ENCODE measurements at regions not wholly inside any gene's neighbourhood (a gene's known extent, or its start where the extent isn't known, plus 50 kb on each side); places are given as distances from the start of the nearest gene placed in this dataset.

DNA sequence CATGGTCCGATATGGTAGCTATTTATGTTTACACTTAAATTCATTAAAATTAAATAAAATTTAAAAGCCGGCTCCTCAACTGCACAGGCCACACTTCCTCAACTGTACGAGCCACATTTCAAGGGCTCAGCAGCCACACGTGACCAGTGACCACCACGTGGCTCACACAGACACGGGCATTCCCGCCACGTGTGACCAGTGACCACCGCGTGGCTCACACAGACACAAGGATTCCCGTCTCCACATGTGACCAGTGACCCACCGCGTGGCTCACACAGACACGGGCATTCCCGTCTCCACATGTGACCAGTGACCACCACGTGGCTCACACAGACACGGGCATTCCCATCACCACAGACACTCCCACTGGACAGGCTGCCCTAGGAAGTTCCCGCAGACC is 91.3 kb downstream of the PDGFA start:
- no peaks in the 10 kb centered on the region for H3K27me3 ChIP-seq (ENCODE audit: control insufficient read depth, insufficient read depth, low read length)
- FAIRE-seq (peak; percentile 18), DNase-seq (ENCODE audit: low read depth) (no peak)
- no peaks in the 10 kb centered on the region for H3K36me3 ChIP-seq (ENCODE audit: control insufficient read depth, insufficient read depth, low read length)
- H3K4me3 ChIP-seq (ENCODE audit: low read depth, low read length), result no peak overlapping the region
- TF ChIP-seq, protein P1, sequence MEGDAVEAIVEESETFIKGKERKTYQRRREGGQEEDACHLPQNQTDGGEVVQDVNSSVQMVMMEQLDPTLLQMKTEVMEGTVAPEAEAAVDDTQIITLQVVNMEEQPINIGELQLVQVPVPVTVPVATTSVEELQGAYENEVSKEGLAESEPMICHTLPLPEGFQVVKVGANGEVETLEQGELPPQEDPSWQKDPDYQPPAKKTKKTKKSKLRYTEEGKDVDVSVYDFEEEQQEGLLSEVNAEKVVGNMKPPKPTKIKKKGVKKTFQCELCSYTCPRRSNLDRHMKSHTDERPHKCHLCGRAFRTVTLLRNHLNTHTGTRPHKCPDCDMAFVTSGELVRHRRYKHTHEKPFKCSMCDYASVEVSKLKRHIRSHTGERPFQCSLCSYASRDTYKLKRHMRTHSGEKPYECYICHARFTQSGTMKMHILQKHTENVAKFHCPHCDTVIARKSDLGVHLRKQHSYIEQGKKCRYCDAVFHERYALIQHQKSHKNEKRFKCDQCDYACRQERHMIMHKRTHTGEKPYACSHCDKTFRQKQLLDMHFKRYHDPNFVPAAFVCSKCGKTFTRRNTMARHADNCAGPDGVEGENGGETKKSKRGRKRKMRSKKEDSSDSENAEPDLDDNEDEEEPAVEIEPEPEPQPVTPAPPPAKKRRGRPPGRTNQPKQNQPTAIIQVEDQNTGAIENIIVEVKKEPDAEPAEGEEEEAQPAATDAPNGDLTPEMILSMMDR (IDR thresholded peaks at IDR 0.05; ENCODE audit: insufficient read depth, low read length, severe bottlenecking), result no peak

DNA sequence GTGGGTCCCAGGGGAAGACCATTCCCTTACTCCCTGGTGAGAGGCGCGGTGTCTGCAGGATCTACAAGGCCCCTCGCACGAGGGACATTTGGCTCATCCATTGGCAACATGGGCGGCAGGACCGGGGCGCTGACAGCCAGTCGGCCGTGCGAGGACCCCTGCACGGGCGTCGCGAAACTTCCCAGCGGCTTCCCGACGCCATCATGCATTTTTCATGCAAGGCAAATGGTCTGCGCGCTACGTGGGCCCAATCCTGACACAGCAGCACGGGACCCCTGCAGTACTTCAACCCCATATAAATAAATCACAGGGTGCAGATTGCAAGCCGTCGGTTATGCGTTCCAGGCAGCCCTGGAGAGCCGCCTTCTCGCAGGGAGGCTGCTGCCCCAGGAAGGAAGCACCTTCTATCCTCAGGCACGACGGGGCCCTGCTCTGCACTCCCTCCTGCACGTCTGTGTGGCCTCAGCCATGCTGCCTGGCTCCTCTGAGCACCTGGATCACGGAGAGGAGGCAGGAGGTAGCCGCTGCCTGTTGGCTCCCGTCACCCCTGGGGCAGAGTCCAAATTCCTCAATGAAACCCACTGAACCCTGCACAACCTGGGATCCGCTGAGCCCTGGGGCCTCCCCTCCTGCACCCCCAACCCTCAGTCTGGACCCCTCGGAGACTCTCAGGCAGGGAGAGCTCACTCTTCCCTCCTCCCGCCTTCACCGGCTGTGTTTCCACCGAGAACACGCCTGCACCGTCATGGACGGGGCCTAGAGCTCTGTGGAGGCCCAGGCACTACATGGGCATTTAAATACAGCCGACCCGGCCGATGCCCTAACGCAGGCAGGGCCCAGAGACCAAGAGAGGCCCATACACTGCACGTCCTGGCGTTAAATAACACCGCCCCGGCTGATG is 90.5 kb downstream of the PDGFA start:
- FAIRE-seq, result no peak

DNA sequence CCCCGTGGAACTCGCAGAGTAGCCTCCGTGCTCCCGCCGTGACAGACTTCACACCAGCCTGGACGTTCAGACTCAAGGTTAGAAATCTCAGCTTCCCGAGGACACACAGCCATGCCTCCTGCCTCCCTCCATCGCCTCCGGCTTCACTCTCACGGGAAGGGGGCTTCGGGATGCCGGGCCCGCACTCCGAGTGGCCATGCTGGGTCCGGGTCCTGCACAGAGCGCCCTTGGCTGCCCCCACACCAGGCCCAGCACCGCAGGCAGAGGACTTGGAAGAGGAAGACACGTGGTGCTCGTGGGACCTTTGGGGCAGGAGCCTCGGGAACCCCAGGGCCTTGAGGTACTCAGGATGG is 89.8 kb downstream of the PDGFA start:
- TF ChIP-seq, protein P1 (IDR thresholded peaks at IDR 0.05; ENCODE audit: insufficient read depth, low read length, severe bottlenecking), result no peak
- no peak for DNase-seq (ENCODE audit: low read depth)
- H3K4me3 ChIP-seq (ENCODE audit: low read depth, low read length), result no peak overlapping the region
- no peak for FAIRE-seq
- no peaks in the 10 kb centered on the region for H3K36me3 ChIP-seq (ENCODE audit: control insufficient read depth, insufficient read depth, low read length)
- H3K27me3 ChIP-seq (ENCODE audit: control insufficient read depth, insufficient read depth, low read length), result no peaks in the 10 kb centered on the region

More for the DNA sequence above, 90.5 kb downstream of the PDGFA start:
- Histone ChIP-seq H3K36me3 (ENCODE audit: control insufficient read depth, insufficient read depth, low read length) (no peaks in the 10 kb centered on the region), H3K27me3 (ENCODE audit: control insufficient read depth, insufficient read depth, low read length) (no peaks in the 10 kb centered on the region), H3K4me3 (ENCODE audit: low read depth, low read length) (no peak overlapping the region)
- no peak for DNase-seq (ENCODE audit: low read depth)
- TF ChIP-seq, protein P1 (IDR thresholded peaks at IDR 0.05; ENCODE audit: insufficient read depth, low read length, severe bottlenecking), result no peak

DNA sequence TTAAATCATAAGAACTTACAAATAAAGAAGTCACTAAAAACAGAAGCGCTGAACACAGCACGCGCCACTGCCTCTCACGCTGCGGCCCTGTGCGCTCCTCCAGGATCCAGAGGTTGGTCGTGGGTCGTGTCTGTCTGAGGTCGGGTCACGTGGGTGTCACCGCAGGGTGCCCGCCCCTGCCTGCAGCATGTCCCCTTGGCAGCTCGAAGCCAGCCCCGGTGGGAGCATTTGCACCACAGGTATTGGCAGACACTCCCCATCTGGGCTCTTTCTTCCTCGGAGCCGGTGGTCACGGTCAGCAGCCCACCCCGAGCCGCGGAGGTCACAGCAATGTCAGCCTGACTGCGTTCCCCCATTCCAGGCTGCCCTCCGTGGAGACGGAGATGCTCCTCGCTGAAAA is 88.6 kb downstream of the PDGFA start:
- H3K27me3 ChIP-seq (ENCODE audit: control insufficient read depth, insufficient read depth, low read length), result no peaks in the 10 kb centered on the region
- no peaks in the 10 kb centered on the region for H3K36me3 ChIP-seq (ENCODE audit: control insufficient read depth, insufficient read depth, low read length)
- FAIRE-seq (no peak), DNase-seq (ENCODE audit: low read depth) (no peak)
- no peak overlapping the region for H3K4me3 ChIP-seq (ENCODE audit: low read depth, low read length)
- TF ChIP-seq, protein P1 (IDR thresholded peaks at IDR 0.05; ENCODE audit: insufficient read depth, low read length, severe bottlenecking), result no peak

DNA sequence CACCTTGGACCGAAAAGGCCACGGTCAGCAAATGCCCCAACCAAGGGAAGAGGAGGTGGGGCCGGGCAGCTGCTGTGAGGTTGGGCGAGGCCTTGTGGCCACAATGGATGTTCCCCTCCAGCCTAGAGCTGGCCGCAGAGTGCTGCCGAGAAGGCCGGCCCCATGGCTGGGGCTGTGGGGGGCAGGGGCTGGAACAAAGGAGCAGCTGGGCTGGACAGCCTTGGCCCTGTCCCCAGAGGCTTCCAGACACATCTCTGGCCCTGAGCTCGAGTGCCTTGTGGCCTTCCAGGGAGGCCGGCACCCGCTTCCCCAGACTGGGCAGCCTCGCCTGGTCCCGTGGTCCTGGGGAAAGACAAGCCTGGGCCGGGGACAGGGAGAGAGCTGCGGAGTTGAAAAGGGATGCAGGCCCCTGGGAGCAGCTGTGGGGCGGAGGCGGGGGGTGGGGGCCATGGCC is 88.0 kb downstream of the PDGFA start:
- TF ChIP-seq, protein P1 (IDR thresholded peaks at IDR 0.05; ENCODE audit: insufficient read depth, low read length, severe bottlenecking), result no peak
- Histone ChIP-seq H3K36me3 (ENCODE audit: control insufficient read depth, insufficient read depth, low read length) (no peaks in the 10 kb centered on the region), H3K4me3 (ENCODE audit: low read depth, low read length) (no peak overlapping the region), H3K27me3 (ENCODE audit: control insufficient read depth, insufficient read depth, low read length) (no peaks in the 10 kb centered on the region)
- no peak for FAIRE-seq
- DNase-seq (ENCODE audit: low read depth), result no peak
